HG03139 (cell line): ENCODE measurements at regions not wholly inside any gene's neighbourhood (a gene's known extent, or its start where the extent isn't known, plus 50 kb on each side); places are given as distances from the start of the nearest gene placed in this dataset.

Experiments
- ATAC-seq: cut with Tn5 transposase; IDR thresholded peaks from one replicate; pipeline ENCODE4 v1.9.1; 2021; ENCODE audit not compliant: unreplicated experiment

DNA sequence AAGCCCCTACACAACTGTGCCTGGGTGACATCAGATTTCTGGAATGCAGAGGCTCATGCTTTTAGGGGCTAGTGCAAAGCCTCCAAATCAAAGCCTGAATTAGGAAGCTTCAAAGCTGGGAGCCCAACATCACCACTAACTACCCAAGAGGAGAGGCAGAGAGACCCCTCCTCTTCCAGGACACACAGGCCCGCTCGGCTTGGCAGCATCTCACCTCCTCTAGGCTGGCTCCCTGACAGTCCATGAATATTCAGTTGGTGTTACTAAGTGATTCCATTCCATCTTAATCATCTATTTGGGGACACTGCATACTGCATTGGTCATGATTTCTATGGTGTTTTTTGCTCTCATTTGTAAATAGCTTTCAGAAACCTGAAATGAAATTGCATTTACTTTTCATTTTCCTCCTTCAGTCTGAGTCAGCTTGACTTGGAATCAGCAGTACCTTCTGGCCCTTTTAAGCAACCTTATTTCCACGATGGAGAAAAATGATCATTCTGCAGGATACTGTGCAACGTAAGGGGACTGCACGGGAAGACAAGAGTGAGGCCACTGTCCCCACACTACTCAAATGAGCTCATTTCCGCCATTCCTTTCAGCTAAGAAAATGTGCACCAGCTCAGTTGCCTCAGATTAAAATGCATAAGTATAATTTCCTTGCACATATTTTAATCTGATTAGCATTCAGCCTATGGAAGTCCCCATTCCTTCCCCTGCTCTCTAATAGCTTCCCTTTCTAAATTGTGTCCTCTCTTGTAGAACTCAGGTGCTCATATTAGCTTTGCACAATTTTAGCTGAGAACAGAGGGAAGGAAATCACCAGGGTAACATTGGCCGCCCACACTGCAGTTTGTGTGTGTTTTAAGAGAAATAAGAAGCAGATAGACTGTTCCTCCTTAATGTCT, 219.9 kb downstream of the RFC3 start:
- no peak for ATAC-seq

DNA sequence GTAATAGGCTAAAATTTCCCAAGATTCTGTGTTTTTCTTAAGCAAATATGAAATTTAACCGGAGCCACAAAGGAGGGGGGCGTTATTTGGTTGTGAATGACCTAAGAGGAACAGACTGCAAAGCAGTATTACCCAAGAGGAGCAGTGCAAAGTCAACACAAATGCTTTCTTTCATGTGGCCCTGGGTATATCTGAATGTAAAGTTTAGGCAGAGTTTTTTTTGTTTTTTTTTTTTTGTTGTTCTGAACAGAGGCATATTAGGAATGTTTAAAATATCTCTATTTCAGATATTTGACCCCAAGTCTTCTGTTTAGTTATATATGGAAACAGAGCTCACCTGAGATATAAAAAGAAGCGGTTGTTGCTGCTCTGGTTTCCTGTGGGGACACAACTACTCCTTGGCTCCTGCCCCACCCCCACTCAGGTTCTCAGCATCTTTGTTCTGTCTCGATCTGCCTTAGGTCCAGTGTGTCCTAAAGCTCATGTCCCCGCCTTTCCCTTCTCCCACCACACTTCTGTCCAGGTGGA, 220.7 kb downstream of the RFC3 start:
- ATAC-seq = no peak

DNA sequence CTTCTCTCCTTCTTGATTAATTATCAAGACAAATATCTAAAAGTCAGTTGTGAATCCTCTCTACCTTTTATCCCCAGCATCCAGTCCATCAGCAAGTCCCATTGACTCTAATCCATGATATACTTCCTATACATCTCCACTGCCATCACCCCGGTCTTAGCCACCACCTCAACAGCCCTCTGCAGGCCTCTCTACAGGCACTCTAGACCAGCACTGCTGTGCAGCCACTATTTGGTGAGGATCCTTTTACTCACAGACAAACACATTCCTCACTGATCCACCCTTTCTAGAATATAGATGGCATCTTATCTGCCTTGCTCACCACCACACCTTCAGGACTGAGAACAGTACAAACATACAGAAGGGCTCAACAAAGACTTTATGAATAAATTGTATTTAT, 221.7 kb downstream of the RFC3 start:
- ATAC-seq = no peak

DNA sequence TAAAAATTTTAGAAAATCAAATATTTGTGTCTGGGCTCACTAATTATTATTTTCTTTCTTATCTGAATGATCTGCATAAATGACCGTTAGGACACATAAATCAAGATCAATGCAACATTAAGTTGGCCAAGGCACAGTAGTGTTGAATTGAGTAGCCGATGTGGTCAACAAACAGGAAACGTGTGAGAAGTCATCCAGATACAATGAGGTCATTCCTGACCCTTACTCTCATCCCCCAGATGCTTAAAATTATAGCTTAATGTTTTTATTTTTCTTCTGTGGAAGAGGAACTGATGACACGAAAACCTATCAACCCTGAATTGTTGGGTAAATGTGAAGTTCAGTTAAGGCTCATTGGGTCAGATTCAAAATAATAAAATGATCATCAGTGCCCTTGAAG, 222.9 kb downstream of the RFC3 start:
- no peak for ATAC-seq

DNA sequence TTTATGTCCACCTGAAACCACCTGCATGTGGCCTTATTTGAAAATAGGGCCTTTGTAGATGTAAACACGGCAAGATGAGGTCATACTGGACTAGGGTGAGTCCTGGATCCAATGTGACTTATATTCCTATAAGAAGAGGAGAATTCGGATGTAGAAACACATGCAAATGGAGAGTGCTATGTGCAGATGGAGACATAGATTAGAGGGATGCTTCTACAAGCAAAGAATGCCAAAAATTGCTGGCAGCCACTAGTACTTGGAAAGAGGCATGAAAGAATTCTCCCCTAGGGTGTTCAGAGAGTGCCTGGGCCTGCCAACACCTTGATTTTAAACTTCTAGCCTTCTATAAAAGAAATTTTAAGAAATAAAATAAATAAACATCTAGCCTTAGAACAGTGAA, 226.1 kb downstream of the RFC3 start:
- no peak for ATAC-seq

DNA sequence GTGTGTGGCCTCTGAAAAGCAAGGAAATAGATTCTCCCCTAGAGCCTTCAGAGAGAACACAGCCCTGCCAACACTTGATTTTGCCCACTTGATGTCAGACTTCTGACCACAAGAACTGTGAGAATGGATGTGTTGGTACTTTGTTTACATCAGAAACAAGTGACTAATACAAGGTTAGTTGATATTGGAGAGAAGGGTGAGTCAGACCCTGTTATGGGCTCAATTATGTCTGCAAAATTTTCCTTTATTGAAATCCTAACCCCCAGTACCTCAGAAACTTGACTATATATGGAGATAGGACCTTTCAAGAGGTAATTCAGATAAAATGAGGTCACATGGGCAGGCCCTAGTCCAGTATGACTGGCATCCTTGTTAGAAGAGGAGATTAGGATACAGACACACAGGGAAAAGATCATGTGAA, 226.7 kb downstream of the RFC3 start:
- ATAC-seq = no peak

DNA sequence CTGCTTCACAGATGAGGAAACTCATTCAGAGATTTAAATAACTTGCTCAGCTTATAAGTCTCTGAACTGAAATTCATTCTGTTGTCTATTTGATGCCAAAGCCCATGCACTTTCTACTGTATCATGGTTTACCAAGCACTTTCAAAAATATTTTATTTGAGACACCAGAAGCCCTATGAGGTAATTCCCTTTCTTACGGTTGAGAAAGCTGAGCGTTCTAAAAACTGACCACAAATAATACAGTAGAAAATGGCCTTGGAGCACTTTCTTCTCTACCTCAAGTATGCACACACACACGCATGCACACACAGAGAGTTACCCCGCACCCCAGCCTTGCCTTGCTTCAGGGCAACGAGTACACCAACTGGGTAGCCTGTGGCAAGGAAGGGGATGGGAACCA, 228.5 kb downstream of the RFC3 start:
- ATAC-seq = no peak

DNA sequence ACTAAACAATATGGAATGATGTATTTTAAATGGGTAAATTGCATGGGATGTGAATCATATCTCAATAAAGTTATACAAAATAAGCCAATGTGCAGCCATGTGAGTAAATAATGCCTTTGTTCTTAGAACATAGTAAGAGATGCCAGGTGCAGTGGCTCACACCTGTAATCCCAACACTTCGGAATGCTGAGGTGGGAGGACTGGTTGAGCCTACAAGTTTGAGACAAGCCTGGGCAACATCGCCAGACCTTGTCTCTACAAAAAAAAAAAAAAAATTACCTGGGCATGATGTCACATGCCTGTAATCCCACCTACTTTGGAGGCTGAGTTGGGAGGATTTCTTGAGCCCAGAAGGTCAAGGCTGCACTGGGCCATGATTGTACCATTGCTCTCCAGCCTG, 230.7 kb downstream of the RFC3 start:
- ATAC-seq = no peak

DNA sequence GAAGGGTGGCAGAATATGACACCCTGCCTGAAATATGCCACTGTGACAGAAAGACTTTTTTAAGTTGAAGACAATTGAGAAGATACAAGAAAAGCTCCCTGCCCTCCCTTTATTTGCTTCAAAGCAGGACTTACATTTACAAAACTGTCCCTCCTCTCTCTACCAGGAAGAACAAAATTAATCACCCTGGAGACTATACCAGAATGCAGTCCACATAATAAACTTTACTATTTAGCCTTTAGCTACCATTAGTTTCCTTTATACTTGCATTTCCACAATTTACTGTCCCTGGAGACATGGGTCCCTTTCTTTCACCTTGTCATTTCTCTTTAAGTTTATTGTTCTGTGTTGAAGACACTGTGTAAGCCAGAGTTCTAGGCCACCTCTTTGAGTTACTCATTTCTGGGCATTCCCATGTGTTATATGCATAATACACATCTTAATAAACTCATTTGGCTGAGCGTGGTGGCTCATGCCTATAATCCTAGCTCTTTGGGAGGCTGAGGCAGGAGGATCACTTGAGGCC, 238.8 kb downstream of the RFC3 start:
- ATAC-seq = no peak

DNA sequence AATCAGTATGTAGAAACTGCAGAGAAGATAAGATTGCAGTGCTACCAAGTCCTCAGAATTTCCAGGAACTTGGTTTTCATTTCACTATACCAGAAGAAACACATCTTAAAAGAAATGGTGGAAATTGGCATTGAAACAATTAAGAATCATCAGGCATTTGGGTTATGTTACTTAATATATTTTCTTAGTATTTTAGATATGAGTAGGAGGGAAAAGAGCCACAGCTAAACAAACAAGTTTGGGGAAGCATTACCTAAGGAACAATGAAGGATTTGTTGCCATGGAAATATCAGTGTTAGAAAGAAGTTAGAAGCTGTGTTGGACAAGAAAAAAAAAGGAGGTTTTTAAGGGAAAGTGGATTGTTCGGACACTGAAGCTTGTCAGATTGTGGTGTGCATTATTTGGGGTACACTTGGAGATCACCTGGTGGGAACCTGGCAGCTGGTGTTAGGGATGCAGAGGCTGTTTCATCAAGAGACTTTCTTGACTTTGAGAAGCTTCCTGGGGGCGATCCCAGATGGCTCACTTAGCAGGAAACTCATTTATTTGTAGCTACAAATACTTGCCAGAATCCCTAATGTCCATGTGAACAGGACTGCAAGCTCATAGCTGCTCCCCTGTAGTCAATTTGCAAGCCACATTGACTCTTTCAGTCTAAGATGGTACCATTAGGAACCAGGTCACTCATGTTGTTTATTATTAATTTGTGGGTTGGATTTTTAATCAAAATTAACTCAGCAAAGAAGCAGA, 246.7 kb downstream of the RFC3 start:
- ATAC-seq = no peak

DNA sequence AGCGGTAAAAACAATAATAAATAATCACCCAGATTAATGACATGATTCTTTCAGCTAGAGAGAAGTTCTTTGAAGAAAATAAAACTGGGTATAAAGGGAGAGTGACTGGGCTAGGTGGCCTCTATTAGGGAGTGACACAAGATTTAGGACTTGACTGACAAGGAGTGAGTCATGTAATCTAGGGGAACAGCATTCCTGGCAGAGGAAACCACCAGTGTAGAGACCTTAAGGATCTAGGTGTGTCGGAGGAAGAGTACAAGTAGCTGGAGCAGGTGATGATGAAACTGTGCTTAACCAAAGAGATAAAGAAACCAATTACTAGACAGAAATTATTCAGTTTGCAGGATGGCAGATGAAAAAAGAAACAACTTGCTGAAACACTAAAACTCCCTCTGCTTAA, 248.0 kb downstream of the RFC3 start:
- no peak for ATAC-seq

DNA sequence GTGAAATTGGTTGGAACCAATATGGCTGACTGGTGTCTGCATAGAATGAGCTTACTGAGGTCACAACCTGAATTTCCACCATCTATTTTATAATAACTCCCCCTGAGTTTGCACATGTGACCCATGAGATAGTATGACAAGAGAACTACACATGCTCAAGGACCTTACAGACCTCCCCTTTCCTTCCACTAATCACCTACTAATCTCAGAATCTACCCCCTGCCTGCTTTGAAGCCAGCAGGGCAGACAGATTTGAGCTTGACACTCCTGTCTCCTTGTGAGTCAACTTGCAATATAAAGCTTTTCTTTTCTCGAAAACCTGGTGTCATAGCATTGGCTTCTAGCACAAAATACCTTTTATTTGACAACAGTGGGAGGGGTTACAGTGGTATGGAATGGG, 248.4 kb downstream of the RFC3 start:
- ATAC-seq = no peak

DNA sequence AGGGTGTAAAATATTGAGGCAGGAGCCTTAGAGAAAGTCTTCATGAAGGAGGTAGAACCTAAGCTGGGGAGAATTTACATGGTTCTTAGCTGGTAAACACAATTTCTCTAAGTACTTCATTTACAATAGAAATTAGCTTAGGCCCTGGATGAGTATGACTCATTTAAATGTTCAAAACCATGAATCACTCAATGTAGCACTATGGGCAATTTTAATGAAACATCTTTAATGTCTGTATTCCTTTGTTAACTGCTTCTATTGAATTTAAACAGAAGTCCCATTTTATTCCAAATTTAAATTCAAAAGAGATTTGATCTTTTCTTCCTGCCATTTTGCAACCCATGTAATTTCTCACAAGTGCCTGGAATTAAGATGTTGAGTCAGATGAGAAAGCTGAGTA, 252.1 kb downstream of the RFC3 start:
- ATAC-seq = no peak

DNA sequence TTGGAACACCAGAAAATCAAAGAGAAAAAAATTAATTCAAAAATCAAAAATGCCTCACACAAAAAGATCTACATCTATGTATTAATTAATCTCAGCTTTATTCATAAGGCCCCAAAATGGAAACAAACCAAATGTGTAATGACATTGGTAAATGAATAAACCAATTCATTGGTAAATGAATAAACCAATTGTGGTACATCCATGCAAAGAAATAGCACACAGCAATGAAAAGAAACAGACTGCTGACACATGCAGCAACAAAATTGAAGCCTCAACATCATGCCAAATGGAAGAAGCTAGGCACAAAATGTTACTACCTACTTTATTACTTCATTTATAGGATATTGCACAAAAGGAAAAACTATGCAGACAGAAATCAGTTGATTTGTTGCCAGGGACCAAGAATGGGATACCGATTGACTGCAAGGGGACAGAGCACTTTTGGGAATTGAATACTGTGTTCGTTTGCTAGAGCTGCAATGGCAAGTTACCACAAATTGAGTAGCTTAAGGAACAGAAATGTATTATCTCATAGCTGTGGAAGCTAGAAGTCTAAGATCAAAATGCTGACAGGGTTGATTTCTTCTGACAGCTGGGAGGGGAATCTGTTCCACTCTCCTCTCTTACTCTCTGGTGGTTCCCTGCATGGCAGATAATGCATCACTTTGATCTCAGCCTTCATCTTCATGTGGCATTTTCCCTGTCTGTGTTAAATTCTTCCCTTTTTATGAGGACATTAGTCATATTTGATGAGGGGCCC, 252.8 kb downstream of the RFC3 start:
- ATAC-seq = no peak

DNA sequence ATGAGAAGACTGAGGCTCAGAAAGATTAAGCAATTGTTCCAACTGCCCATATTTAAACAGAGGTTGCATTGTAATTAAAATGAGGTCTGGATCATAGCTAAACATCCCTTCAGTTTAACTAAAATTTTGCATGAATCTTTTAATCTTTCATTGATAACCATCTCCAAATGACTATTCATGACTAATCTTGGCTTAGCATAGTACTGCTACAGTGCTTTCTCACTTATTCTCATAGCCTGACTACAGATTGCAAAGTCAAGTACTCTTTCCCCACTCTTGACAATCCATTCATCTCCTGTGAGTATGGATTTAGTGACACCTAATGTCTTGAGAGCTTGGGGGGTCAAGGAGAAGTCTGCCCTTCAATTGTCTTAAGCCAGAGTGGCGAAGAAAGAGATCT, 258.4 kb downstream of the RFC3 start:
- ATAC-seq = no peak

DNA sequence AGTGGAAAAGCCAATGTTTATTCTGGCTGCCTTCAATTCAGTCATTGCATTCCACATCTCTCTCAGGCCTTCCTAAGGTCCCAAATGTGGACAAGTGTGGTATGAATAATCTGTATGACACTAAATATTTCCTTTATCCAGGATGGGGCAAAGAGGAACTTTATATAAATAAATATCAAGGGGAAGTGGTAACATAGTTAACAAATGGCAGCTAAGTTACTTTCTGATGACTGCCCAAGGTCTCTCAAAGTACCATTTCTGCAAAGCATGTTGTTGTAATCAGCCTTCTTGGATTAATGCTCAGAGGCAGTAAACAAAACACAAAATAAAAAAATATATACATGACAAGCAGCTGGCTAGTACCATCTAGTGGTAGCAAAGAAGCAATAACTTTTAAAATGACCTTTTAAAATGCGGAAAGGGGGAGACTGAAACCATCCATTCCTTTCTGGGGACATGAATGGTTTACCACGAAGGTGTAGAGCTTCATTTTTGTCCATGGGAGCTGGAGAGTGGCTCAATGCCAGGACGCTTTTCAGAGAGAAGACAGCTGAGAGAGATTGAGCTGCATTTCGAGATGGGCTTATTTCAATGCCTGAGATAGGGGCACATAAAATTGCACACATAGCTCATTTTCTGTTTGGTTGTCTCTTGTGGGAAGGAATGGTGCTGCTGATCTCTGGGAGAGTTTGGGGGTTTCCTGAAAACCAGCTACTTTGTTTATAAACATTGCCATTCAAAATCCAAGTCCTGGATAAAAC, 259.2 kb downstream of the RFC3 start:
- ATAC-seq = no peak

DNA sequence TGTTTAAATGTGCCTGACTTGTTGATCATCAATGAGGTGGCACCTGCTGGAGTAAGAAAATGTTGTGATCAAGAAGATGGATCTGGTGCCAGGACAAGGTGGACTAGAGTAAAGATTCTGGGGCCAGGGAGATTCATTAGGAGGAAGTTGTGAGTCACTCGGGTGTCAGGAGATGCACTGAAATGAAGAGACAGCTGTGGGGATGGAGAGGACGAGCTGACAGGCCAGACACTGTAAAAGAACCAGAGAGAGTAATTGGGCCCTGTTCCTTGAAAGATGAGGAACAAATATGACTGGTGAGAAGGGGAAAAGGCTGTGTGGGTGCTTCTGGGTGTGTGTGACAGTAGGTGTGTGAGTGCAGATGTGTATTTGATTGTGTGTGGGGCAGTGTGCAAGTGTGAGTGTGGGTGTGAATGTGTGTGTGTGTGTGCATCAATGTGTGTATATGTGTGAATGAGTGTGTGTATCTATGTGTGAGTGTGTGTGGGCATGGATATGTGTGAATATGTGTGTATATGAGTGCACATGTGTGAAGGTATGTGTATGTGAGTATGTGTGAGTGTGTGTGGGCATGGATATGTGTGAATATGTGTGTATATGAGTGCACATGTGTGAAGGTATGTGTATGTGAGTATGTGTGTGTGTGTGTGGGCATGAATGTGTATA, 260.5 kb downstream of the RFC3 start:
- ATAC-seq = no peak

DNA sequence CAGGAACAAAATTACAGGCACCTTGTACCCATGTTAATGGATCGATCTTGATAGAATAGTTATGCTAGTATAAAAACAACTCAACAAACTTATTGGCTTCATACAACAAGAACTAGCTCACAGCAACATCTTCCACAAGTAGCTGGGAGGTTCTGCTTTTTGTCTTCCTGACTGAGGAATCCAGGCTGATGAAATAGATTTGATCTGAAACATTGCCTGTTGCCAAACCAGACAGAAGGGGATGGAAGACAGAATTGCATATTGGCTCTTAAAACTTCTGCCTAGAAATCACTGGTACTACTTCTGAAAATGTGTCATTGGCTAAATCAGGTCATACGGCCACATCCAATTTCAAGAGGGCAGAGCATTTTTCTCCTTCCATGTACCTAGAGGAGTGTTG, 267.3 kb downstream of the RFC3 start:
- ATAC-seq = no peak

DNA sequence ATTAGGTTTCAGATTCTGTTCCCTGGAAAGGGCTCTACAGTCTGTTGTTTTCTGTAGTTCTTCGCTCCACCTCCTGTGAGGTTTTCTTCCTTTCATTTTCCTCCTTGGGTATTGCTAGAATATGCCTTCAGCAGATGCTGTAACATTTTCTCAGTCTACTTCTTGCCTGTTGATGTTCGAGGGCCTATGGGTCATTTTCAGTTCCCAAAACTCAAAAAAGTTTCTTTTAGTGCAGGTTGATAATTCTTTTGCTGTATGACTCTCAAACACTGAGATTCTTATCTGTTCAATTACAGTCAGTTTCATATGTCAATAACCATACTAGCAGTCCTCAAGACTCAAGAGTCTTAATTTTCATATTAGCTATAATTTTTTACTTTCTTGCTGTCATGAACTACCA, 268.3 kb downstream of the RFC3 start:
- ATAC-seq = no peak

DNA sequence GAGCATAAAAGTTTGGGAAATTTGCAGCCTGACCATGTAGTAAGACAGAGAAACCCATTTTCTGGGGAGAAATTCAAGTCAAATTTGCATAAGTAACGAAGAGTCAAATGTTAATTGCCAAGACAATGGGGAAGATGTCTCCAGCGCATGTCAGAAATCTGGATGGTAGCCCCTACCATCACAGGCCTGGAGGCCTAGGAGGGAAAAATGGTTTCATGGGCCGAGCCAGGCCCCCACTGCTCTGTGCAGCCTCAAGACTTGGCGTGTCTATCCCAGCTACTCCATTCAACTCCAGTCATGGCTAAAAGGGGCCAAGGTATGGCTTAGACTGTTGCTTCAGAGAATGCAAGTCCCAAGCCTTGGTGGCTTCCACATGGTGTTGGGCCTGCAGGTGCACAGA, 269.8 kb downstream of the RFC3 start:
- ATAC-seq = no peak
